ENCODE measurements at regions not wholly inside any gene's neighbourhood (a gene's known extent, or its start where the extent isn't known, plus 50 kb on each side); places are given as distances from the start of the nearest gene placed in this dataset.

- TF ChIP-seq, protein P1, sequence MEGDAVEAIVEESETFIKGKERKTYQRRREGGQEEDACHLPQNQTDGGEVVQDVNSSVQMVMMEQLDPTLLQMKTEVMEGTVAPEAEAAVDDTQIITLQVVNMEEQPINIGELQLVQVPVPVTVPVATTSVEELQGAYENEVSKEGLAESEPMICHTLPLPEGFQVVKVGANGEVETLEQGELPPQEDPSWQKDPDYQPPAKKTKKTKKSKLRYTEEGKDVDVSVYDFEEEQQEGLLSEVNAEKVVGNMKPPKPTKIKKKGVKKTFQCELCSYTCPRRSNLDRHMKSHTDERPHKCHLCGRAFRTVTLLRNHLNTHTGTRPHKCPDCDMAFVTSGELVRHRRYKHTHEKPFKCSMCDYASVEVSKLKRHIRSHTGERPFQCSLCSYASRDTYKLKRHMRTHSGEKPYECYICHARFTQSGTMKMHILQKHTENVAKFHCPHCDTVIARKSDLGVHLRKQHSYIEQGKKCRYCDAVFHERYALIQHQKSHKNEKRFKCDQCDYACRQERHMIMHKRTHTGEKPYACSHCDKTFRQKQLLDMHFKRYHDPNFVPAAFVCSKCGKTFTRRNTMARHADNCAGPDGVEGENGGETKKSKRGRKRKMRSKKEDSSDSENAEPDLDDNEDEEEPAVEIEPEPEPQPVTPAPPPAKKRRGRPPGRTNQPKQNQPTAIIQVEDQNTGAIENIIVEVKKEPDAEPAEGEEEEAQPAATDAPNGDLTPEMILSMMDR (IDR thresholded peaks at IDR 0.05), result no peak
- TF ChIP-seq REST (IDR thresholded peaks at IDR 0.05; ENCODE audit: insufficient read depth in 1 of 2, low read depth in 2 of 2, low read length in 1 of 2), result no peak
- no peak for TF ChIP-seq SIN3A (IDR thresholded peaks at IDR 0.05; ENCODE audit: borderline replicate concordance, insufficient read depth, low read depth, low read length)
Measured at GRCh38 chr7:57868771-57869483, 418.9 kb downstream of the ZNF716 start.

Data from Panc1 (cell line).